HG03196 (cell line): ENCODE measurements at regions not wholly inside any gene's neighbourhood (a gene's known extent, or its start where the extent isn't known, plus 50 kb on each side); places are given as distances from the start of the nearest gene placed in this dataset.
"Not testable (repeated sequence)": the region's sequence is repeated elsewhere in the genome, so short reads cannot be mapped to it uniquely, and the experiment has no call there.

Experiments used
- ATAC-seq: cut with Tn5 transposase; IDR thresholded peaks from one replicate; pipeline ENCODE4 v1.9.1; 2021; ENCODE audit not compliant: unreplicated experiment

DNA sequence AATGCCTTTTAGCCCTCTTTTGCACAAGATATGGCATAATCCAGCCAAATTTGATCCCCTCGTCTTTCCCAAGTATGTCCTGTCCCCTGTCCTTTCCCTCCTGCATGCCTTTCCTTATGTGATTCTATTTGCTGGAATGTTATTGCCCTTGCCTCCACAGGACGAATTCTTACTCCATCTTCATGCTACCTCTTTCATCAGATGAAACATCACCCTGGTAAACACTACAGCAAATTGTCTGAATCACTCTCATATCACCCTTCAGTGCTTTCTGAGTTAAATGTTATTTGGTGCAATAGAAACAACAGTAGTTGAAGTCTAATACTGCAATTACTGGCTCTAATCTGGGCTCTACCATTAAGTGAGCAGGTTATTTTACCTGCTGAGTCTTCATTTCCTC is 52.2 kb upstream of the FAT1 start:
- ATAC-seq, result no peak

DNA sequence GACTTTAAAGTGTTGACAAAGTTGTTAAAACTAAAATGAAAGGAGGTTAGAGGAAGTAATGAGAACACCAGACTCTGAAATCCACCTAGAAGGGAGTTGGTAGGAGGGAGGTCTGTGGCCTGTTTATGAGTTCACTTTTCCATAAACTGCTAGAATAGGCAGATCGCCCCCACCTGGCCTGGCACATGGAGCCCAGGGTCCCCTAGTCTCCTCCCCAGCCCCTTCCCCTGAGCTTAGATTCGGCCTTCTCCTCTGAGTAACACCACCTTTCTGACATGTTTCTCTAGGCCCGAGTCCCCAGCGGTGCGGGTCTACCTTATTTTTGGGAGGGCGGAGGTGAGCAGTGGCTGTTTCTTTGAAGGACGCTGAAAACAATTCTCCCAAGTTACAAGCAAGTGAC is 54.5 kb upstream of the FAT1 start:
- no peak for ATAC-seq

DNA sequence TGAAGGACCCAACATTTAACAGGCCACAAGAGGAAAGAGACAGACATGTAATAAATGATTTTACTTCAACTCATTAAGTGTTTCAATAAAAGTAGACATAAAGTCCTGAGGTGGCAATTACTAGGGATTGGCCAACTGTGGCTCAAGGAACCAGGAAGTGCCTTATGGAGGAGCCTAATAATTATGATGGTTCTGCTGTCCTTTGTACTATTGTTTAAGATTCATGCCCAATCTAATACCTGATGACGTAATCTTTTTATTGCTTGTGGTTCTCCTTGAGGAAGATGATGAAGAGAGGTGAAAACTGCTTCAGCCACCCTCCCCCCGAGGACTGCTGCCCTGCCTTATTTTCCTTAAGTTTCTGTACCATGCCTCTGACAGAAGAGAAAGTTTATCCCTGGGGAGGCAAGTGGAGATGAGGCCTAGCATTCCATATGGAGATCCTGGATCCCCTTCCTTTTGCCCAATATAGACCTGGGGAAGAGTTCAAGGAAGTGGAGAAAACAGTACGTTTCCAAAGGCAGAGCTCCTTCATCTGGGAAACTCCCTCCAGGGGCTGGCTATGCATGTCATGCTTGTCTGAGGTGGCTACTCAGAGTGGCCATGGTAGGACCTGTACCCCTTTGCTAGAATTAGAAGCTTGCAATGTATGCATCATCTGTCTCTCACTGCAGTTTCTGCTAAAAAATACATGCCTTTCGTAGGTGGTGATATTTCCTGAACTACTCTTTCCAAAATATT is 56.8 kb upstream of the FAT1 start:
- no peak for ATAC-seq

- no peak for ATAC-seq
These were observed 57.6 kb upstream of the FAT1 start for GRCh38 chr4:186781032-186781917.

GRCh38 chr4:186782302-186782701 is 58.6 kb upstream of the FAT1 start:
- ATAC-seq, result no peak

DNA sequence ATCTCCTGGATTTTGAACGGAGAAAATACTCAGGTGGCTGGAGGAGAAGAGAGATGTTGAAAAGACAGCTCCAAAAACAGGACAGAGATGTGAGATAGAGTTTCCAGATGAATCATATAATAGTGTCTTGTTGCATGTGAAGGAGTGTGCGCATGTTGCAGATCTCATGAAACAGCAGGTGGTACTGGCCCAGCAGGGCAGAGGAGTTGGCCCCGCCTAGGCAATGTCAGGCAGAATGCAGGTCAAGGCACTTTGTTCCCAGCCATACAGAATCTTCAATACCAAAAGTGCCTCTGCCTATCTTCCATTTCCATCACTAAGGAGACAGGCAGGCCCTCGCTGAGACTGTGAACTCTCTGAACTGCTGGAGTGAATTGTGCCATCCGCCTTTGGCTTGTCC is 63.9 kb upstream of the FAT1 start:
- ATAC-seq, result no peak

GRCh38 chr4:186789651-186790050 is 66.0 kb upstream of the FAT1 start:
- ATAC-seq, result no peak

DNA sequence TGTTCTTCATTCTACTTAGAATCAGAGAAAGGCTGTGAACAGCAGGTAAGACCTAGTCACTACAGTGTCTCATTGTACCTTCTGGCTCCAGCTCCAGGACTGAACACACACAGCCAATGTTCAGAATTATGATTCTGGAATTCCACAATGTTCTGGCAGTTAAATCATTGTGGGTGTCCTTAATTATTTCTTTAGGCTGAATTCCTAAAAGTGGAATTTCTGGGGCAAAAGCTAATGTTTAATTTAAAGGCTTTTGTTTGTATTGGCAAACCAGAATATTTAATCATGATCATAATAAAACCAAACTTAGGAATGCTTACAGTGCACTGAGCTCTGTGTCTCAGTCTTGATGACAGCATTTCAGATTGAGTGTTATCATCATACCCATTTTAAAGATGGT is 67.0 kb upstream of the FAT1 start:
- ATAC-seq, result no peak

DNA sequence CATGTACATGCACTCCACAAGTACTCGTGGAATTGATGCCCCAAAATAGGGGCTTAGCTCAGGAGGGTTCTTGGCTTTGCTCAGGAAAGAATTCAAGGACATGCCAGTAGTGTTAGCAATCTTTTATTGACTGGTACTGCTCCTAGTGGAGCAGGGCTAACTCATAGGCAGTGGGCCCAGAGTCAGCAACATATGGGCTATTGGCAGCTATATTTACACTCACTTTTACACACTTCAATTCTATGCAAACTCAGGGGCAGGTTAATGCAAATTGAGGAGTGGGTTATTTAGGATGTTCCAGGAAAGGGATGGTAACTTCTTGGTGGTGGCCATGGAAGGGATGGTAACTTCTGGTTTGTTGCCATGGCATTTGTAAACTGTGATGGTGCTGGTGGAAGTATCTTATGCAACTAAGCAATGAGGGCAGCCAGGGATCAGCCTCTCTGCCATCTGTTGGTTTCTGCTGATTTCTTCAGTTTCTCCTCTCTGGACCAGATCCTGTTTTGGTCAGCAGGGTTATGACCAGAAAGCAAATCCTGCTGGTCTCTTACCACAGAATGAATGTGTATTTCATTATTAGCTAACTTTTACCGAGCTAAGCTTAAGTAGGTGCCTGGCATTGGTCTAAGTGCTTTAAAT is 69.2 kb upstream of the FAT1 start:
- no peak for ATAC-seq

DNA sequence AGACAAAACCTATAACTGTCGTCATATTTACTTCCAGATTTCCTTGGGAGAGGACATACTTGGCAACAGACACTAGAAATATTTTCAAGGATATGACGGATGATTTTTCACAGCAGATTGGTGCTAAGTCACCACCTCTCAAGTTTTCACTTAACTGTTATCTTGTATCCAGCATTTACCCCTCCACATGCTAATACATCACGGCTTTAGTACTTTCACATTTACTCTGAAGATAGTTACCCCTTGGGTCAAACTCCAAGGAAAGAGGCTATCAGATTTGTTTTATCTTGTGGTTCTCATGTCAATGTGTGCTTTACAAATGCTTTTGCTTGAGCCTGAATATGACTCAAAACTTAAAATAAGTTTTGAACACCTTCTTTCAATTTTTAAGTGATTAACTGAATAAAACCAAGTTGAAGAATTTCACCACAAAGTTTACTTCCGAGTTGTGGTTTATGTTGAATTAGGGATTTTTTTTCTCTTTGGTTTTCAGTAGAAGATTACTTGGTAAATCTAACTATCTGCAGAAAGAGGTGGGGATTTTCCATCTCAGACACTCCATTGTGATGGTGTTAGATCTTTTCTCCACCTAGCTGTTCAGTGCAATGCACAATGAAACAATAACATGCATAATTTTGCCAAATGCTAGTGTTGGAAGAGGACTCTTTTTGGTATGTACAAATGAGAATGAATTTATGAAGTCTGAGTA is 75.4 kb upstream of the FAT1 start:
- no peak for ATAC-seq

DNA sequence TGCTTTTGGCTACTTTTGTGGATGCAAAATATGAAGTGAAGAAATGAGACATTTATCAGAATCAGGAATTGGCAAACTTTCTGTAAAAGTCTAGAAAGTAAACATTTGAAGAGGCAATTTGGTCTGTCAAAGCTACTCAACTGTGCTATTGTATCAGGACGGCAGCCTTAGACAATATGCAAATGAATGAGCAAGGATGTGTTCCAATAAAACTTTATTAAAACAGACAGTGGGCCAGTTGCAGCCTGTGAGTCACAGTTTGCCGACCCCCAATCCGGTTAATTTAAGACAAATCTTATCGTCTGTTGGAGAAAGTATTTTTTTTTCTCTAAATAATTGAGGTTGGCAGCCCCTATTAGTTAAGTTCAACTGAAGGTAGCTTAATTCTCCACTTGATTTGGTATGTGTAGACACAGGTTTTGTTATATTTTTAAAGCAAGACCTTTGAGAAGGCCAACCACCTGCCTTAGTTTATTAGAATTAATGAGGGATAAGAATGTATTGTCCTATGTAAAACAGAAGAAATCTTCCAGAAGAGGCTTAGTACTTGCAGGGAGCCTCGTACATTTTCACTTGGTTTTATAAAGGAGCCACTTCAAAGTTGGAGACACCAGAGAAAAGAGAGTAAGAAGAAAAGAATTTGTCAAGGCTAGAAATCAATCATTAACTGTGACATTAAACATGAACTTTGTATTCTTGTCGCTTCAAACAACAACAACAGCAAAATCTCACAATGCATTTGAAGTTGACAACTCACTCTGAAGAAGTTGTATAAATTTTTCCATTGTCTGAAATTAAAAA is 81.6 kb upstream of the FAT1 start:
- no peak for ATAC-seq

- not testable (repeated sequence) for ATAC-seq
These were observed 82.3 kb upstream of the FAT1 start for GRCh38 chr4:186805917-186806316.

DNA sequence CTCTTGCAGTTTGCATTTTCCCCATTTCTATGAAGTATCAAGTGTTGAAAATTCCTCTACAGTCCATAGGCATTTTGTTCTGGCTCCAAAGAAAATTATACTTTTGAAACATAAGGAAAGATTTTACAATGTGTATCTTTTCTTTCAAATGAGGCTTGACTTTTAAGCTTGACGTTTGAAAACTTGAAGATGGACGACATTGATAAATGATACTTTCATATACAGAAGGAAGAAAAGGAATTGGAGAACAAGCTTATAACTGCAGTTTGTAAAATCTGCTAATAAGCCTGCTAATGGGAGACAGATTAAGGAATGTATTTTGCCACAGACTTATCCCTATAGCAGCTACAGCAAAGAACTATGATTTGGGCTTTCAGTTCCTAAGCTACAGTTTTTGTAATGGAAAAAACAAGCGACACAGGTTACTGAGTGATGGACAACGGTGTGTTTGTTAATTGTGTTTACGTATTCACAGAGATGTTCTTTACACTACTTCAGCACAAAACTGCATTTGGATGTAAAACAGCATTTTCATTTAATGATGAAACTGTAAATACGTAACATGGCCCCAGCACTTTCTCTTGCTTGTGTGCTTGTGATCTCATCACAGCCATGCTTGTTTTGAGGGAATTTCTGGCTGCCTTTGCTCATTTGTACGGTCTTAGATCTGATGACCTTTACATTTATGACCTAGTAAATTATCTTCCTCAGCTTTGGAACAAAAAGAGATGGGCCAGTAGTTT is 83.2 kb upstream of the FAT1 start:
- no peak for ATAC-seq

- ATAC-seq, result no peak
These were observed 84.4 kb upstream of the FAT1 start for GRCh38 chr4:186807808-186808629.

- no peak for ATAC-seq
These were observed 85.0 kb upstream of the FAT1 start for GRCh38 chr4:186808630-186809018.

GRCh38 chr4:186809070-186809469 is 85.4 kb upstream of the FAT1 start:
- no peak for ATAC-seq

GRCh38 chr4:186810613-186811150 is 87.0 kb upstream of the FAT1 start:
- ATAC-seq, result no peak

DNA sequence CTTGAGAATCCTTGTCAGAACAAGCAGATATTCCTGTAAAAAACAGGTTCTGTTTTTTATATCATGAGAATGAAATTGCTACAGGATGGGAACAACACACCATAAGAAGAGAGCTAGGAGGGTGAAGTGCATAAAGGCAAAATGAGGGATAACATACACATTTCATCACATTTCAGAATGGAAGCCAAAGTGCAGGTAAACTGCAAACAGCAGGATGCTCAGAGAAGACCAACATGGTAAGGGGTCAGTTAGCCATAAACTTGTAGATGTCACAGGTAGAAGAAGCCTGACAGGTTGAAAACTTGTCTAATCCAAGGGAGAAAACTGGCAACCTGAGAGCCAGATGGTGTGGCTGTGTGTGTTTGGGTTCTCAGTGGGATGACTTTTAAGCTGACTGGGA is 88.9 kb upstream of the FAT1 start:
- ATAC-seq, result no peak
